Activated T-helper 9 cell treated with anti-CD3 and anti-CD28 coated beads, Interleukin-2, amount 50 U/mL, for 16 hours (primary cell): ENCODE measurements at regions not wholly inside any gene's neighbourhood (a gene's known extent, or its start where the extent isn't known, plus 50 kb on each side); places are given as distances from the start of the nearest gene placed in this dataset.

ENCODE experiments used
- DNase-seq: peaks from one replicate; pipeline ENCODE4 v3.0.0-alpha.2; 2020; ENCODE audit warnings: low read depth

DNA sequence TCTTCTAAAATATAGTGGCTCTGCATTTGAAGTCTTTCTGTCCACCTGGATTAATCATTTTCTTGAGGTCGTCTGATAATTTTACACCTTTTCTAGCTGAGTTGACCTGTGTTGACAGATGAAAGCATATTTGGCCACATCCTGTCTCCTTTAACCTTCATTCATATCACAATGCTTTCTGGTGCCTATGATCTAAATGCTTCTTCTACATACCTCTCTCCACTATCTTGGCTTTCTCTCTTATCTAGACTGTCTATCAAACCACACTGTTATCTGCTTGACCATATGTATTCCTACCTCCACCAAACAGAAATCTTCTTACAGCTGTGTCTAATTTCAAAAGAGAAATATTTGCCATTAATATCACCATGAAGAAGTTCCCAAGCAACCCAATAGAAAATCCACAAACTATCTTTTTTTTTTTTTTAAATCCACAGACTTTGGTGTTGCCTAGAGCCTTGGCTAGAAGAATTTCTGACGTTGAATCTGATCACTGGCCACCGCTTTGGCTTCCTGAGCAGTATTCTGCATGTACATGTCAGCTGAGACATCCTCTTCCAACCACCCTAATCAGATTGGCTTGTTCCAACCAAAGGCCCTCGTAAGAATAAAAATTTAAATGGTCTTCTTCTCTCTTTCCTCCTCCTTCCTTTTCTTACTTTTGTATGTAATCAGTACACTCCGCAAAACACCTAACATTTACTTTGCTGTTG, 66.3 kb upstream of the SP4 start:
- no peak for DNase-seq

DNA sequence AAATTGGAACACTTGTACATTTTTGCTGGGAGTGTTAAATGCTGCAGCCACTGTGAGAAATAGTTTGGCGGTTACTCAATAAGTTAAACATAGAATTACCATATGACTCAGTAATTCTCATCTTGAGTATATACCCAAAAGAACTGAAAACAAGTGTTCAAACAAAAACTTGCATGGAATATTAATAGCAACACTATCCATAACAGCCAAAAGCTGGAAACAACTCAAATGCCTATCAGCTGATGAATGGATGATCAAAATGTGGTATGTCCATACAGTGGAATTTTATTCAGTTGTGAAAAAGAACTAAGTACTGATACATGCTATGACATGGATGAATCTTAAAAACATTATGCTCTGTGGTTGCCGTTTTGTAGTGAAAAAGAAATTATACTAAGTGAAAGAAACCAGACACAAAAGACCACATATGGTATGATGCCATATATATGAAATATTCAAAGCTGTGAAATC, 63.0 kb upstream of the SP4 start:
- no peak for DNase-seq

DNA sequence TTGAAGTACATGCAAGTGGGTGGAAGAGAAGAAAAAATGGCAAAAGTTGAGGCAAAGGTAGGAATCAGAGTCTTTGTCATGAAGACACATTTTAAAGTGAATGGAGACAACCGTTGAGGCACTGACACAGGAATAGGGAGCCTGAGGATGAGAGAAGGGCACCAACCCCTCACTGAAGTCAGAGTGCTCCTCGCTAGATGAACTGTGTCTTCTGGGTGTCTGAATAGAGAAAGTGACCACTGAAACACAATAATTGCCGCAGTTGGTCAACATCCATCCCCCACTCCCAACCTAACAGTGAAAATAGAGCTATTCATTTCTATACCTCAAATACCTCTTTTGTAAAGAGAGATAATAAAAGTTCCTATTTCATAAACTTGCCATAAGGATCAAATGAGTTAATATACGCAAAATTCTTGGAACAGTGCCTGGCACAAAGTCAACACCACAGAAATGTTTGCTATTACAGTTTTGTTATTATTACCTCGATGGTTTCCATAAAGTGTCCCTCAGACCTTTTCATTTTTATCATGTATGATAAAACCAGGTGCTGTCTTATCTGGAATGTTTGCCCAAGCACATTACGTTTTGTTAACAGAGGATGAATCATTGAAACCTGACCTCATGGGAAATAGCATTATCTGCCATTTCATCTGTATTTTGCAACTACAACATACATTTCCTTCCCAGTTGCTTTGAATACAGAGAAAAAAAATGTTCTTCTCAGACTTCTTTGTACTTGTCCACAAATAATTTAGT, 61.8 kb upstream of the SP4 start:
- DNase-seq = no peak

DNA sequence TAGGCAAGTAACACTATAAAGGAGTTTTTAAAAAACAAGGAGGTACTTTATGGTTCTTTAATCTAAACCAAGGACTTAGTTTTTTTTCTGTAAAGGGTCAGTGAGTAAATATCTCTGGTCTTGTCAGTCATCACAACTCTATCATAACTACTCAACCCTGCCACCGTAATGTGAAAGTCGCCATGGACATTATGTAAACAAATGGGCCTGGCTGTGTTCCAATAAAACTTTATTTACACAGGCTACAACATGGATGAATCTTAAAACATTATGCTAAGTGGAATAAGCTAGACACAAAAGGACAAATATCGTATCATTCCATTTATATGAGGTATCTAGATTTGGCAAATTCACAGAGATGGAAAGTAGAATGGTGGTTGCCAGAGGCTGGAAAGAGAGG, 60.8 kb upstream of the SP4 start:
- no peak for DNase-seq

DNA sequence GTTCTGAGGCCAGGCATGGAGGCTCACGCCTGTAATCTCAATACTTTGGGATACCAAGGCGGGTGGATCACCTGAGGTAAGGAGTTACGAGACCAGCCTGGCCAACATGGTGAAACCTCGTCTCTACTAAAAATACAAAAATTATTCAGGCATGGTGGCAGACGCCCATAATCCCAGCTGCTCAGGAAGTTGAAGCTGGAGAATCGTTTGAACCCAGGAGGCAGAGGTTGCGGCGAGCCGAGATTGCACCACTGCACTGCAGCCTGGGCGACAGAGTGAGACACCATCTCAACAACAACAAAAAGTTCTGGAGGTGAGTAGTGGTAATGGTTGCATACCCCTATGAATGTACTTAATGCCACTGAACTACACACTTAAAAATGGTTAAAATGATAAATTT, 60.3 kb upstream of the SP4 start:
- DNase-seq = no peak

DNA sequence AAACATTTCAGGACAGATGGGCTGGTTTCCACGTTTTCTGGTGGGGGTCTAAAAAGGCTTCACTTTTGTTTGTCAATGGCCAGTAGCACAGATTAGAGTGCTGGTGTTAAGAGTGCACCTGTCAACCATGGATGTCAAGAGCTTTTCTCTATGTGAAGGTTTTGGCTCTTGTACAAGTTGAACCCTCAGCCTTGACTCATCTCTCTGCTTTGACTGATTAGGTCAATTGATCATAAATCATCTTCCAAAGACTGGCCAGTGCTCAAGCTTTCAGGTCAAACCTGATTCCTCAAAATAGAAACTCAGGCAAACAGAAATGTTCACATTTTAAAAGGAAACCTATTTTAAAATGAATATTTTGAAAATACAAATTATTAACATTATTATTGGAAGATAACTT, 59.6 kb upstream of the SP4 start:
- DNase-seq = no peak

DNA sequence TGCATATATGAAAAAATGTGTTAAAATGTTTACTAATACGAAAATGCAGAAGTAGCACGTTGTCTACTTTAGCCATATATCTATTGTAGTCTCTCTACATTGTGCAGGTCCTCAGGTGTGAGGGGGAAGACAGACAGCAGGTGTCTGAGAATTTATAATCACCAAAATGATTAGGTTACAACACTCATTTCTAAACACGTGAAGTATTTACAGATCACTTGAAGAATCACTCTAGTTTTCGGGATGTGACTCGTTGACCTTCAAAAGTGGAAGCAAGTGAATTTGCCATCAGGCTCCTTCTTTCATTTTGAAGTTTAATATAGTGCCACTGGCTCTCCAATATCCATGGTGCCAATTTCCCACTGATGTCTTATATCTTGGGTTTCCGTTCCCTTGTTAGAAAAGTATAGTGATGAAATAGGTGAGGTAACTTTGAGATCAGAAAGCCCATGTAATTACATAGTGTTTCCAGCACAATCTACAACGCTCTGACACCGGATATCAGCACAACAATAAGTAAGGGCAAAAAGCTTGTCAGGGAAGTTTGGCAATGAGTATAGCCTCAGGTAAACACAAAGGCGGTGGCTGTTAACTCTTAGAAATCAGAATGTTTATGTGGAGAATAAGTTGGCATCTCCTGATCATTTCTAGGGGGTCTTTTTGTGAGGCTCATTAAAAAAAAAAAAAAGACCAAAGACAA, 57.5 kb upstream of the SP4 start:
- DNase-seq = no peak

DNA sequence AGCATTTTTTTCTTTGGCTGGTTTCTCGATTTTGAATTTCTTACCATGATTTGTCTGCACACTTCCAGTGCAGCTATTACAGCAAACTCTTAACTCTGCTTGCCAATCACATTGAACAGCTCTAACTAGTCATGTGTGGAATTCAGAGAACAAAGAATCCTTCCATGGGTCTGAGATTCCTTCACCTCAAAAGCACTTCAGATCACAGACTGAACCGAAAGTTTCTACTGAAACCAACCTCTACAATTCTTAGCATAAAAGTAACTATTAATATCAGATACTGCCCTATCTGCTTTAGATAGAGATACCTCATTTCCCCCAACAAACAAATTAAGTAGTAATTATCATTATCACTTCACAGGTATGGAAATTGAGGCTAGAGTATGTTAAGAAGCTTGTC, 56.5 kb upstream of the SP4 start:
- no peak for DNase-seq

DNA sequence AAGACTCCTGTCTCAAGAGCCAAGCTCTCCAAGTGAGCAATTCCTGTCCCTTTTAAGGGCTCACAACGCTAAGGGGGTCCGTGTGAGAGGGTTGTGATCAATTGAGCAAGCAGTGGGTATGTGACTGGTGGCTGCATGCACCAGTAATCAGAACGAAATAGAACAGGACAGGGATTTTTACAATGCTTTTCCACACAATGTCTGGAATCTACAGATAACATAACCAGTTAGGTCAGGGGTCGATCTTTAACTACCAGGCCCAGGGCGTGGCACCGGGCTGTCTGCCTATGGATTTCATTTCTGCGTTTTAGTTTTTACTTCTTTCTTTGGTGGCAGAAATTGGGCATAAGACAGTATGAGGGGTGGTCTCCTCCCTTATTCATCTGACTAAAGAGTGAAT, 54.9 kb upstream of the SP4 start:
- no peak for DNase-seq

DNA sequence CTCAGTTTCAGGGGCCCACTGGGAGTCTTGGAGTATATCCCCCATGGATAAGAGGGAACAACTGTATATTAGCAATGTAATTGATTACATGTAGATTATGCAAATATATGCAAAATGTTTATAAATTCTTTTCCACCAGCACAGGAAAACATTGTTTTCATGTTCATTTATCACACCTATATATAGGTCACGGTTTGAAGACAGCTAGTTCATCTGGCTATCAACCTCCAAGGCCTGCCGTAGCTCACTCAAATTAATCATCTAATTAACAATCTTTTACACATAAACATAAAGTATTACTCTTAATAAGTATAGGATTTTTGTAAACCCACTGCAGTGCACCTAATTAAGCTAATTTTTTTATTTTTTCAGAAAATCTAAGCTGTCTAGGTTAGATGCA, 53.7 kb upstream of the SP4 start:
- DNase-seq = no peak

DNA sequence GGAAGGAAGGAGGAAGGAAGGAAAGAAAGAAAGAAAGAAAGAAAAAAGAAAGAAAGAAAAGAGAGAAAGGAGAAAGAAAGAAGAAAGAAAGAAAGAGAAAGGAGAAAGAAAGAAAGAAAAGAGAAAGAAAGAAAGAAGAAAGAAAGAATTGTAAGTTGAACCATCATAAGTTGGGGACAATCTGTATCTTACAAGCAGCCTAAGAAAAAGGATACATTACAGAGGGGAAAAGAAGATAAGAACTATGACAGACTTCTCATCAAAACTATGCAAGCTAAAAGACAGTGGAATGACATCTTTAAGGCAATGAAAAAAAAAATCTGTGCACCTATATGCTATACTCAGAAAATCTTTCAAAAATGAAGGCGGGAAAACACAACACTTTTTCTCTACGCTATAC, 50.3 kb upstream of the SP4 start:
- DNase-seq = no peak
